Osteoblast (primary cell): ENCODE measurements at regions not wholly inside any gene's neighbourhood (a gene's known extent, or its start where the extent isn't known, plus 50 kb on each side); places are given as distances from the start of the nearest gene placed in this dataset.
A peak's percentile ranks its signal among the peaks of the same experiment; 100 is the strongest.

Experiments used
- DNase-seq: peaks from one replicate; pipeline ENCODE4 v3.0.0; 2011; ENCODE audit warnings: low spot score, mixed read lengths; ENCODE audit not compliant: insufficient read length; ENCODE audit errors: missing footprints
- H2AFZ ChIP-seq: 2 replicates; pipeline ENCODE4 v1.6.0; 2011; ENCODE audit warnings: mild to moderate bottlenecking, low read length
- H3K27ac ChIP-seq: 2 replicates; pipeline ENCODE4 v1.5.1; 2011; ENCODE audit warnings: mild to moderate bottlenecking, low read depth, low read length, moderate library complexity
- H3K27me3 ChIP-seq: 2 replicates; pipeline ENCODE4 v1.6.0; 2012; ENCODE audit warnings: mild to moderate bottlenecking, control low read depth, inconsistent platforms, low read length, moderate library complexity; ENCODE audit not compliant: insufficient read depth
- H3K36me3 ChIP-seq: 2 replicates; pipeline ENCODE4 v1.5.1; 2011; ENCODE audit warnings: mild to moderate bottlenecking, low read length, control low read depth, moderate library complexity; ENCODE audit not compliant: insufficient read depth
- H3K4me1 ChIP-seq: 2 replicates; pipeline ENCODE4 v1.5.1; 2011; ENCODE audit warnings: mild to moderate bottlenecking, low read length, control low read depth, moderate library complexity; ENCODE audit not compliant: insufficient read depth
- H3K4me2 ChIP-seq: 2 replicates; pipeline ENCODE4 v1.6.0; 2011; ENCODE audit warnings: mild to moderate bottlenecking, low read length; ENCODE audit not compliant: insufficient read depth
- H3K4me3 ChIP-seq: fragments of 200-600 bp; sonication (generic); 3 replicates; pipeline ENCODE4 v1.5.1; 2012; ENCODE audit warnings: mild to moderate bottlenecking, low read length, inconsistent platforms; ENCODE audit not compliant: insufficient read depth
- H3K79me2 ChIP-seq: 2 replicates; pipeline ENCODE4 v1.6.0; 2012; ENCODE audit warnings: mild to moderate bottlenecking, low read length, control low read depth, inconsistent platforms; ENCODE audit not compliant: insufficient read depth
- H3K9me3 ChIP-seq: 2 replicates; pipeline ENCODE4 v1.5.1; 2011; ENCODE audit warnings: low read depth, low read length, control low read depth
- H4K20me1 ChIP-seq: 2 replicates; pipeline ENCODE4 v1.6.0; 2012; ENCODE audit warnings: mild to moderate bottlenecking, low read length, control low read depth; ENCODE audit not compliant: insufficient read depth
- CTCF ChIP-seq: IDR thresholded peaks from 2 replicates; pipeline ENCODE4 v1.5.1; 2011; ENCODE audit warnings: mild to moderate bottlenecking, low read depth, low read length, moderate library complexity; ENCODE audit errors: extremely low read depth

GRCh38 chr15:77836121-77836692 lies 203.5 kb upstream of the LINGO1 start:
- no peaks in the 10 kb centered on the region for H3K9me3 ChIP-seq
- no peaks in the 10 kb centered on the region for H4K20me1 ChIP-seq
- no peak for DNase-seq
- no peak overlapping the region for H3K4me2 ChIP-seq
- H3K79me2 ChIP-seq = no peaks in the 10 kb centered on the region
- H3K27ac ChIP-seq = no peak overlapping the region
- no peak overlapping the region for H3K4me3 ChIP-seq
- H3K27me3 ChIP-seq = peaks cover 52% of the 10 kb centered on the region
- no peak overlapping the region for H2AFZ ChIP-seq
- peaks cover 5% of the 10 kb centered on the region for H3K4me1 ChIP-seq
- no peak for TF ChIP-seq CTCF
- no peaks in the 10 kb centered on the region for H3K36me3 ChIP-seq

- Histone ChIP-seq H2AFZ (no peak overlapping the region), H3K4me3 (no peak overlapping the region), H3K4me1 (peaks cover 5% of the 10 kb centered on the region), H3K27ac (no peak overlapping the region), H4K20me1 (no peaks in the 10 kb centered on the region), H3K36me3 (no peaks in the 10 kb centered on the region), H3K27me3 (peaks cover 39% of the 10 kb centered on the region), H3K4me2 (no peak overlapping the region), H3K79me2 (no peaks in the 10 kb centered on the region), H3K9me3 (no peaks in the 10 kb centered on the region)
- TF ChIP-seq CTCF = no peak
- peak; percentile 59 for DNase-seq
Measured at GRCh38 chr15:77834276-77834990, 201.7 kb upstream of the LINGO1 start.

GRCh38 chr15:77832874-77833273 lies 200.2 kb upstream of the LINGO1 start:
- no peak overlapping the region for H3K4me2 ChIP-seq
- peaks cover 5% of the 10 kb centered on the region for H3K4me1 ChIP-seq
- no peak overlapping the region for H2AFZ ChIP-seq
- peaks cover 27% of the 10 kb centered on the region for H3K27me3 ChIP-seq
- TF ChIP-seq CTCF = no peak
- H3K27ac ChIP-seq = no peak overlapping the region
- DNase-seq = peak; percentile 15
- H3K4me3 ChIP-seq = no peak overlapping the region
- no peaks in the 10 kb centered on the region for H3K9me3 ChIP-seq
- H3K36me3 ChIP-seq = no peaks in the 10 kb centered on the region
- no peaks in the 10 kb centered on the region for H3K79me2 ChIP-seq
- H4K20me1 ChIP-seq = no peaks in the 10 kb centered on the region

GRCh38 chr15:77831986-77832385 lies 199.3 kb upstream of the LINGO1 start:
- H3K9me3 ChIP-seq = no peaks in the 10 kb centered on the region
- H3K27me3 ChIP-seq = peaks cover 23% of the 10 kb centered on the region
- H3K4me2 ChIP-seq = no peak overlapping the region
- TF ChIP-seq CTCF = no peak
- H3K4me1 ChIP-seq = peaks cover 5% of the 10 kb centered on the region
- no peaks in the 10 kb centered on the region for H3K79me2 ChIP-seq
- no peak overlapping the region for H2AFZ ChIP-seq
- peak; percentile 10 for DNase-seq
- H4K20me1 ChIP-seq = no peaks in the 10 kb centered on the region
- no peaks in the 10 kb centered on the region for H3K36me3 ChIP-seq
- no peak overlapping the region for H3K27ac ChIP-seq
- no peak overlapping the region for H3K4me3 ChIP-seq
